Activated T-cell treated with anti-CD3 and anti-CD28 coated beads, Interleukin-2, amount 50 U/mL, for 4 hours (primary cell): ENCODE measurements at regions not wholly inside any gene's neighbourhood (a gene's known extent, or its start where the extent isn't known, plus 50 kb on each side); places are given as distances from the start of the nearest gene placed in this dataset.

Source experiments
- ATAC-seq, 2 donors: fragments of 200-7000 bp; cut with Tn5 transposase; one replicate each; pipeline ENCODE4 v1.10.0; 2021
- DNase-seq: peaks from one replicate; pipeline ENCODE4 v3.0.0-alpha.2; 2020
- H3K27me3 Mint-ChIP-seq: one replicate; pipeline ENCODE4 v1.8.0; 2021; ENCODE audit warnings: low read depth, mixed read lengths
- H3K36me3 Mint-ChIP-seq: one replicate; pipeline ENCODE4 v1.8.0; 2022; ENCODE audit warnings: mixed read lengths; ENCODE audit not compliant: insufficient read depth
- H3K4me1 Mint-ChIP-seq: one replicate; pipeline ENCODE4 v1.8.0; 2021; ENCODE audit warnings: low read depth, mixed read lengths
- H3K4me3 Mint-ChIP-seq: one replicate; pipeline ENCODE4 v1.8.0; 2021; ENCODE audit warnings: mild to moderate bottlenecking, moderate library complexity, mixed read lengths
- H3K9me3 Mint-ChIP-seq: one replicate; pipeline ENCODE4 v1.8.0; 2021; ENCODE audit warnings: mixed read lengths

DNA sequence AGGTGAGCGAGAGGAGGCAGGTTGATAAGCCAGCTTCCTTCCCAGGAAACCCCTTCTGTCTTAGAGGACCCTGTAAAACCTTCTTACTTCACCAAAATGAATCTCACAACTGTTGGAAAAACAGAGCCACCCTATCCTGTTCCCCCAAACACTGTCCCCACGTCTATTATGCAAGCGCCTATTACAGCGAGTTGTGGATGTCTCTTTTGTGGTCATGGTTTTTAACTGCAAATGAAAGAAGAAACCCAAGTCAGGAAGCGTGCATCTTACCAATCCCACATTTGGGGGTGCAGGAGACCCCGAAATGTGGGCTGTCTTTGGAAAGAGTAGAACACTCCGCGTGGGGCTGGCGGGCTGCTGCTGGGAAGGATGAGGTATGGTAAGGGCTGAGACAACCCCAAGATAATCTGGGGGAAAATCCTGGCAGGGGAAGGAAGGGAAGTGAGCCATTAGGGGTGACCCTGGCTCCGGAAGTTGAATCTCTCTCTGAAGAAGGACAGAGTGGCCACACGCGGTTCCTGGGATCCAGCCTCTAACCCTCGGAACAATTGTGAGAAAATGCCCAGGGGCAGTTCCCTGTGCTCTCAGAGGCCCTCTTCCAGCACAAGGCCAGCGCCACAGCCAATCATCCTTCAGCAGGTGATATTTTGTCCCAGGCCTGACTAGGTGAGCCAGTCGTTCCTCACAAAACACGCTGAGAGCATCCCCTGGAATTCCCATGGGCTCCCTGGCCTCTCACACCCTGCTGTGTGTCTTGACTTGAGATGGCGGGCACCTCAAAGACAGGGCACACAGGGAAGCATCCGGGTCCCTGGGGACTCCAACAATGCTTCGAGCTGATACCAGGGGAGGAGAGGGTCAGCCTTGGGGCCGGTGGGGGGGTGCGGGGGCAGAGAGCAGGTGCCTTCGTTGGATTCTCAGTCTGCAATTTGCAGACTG lies 168.5 kb upstream of the IRF2BP2 start:
- Mint-ChIP-seq H3K9me3 (no peaks in the 10 kb centered on the region), H3K36me3 (no peaks in the 10 kb centered on the region), H3K27me3 (no peaks in the 10 kb centered on the region), H3K4me1 (peaks cover 1% of the 10 kb centered on the region), H3K4me3 (no peak overlapping the region)
- no peak for ATAC-seq
- no peak for DNase-seq

DNA sequence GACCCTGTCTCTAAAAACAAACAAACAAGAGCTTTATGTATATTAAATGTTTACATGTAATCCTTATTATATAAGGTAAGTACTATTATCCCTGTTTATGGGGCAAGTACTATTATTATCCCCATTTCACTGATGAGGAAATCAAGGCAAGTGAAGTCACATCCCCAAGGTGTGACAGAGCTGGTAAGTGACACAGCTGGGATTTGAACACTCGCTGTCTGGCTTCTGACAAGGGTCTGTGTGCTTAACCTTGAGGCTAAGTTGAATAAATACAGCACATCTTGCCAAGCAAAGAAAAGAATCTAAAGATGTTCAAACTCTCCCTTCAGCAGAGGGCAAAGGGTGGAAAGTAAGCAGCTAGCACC lies 167.9 kb upstream of the IRF2BP2 start:
- Mint-ChIP-seq H3K27me3 (no peaks in the 10 kb centered on the region), H3K36me3 (no peaks in the 10 kb centered on the region), H3K4me1 (peaks cover 3% of the 10 kb centered on the region), H3K9me3 (no peaks in the 10 kb centered on the region), H3K4me3 (no peak overlapping the region)
- ATAC-seq (no peak), DNase-seq (no peak)

DNA sequence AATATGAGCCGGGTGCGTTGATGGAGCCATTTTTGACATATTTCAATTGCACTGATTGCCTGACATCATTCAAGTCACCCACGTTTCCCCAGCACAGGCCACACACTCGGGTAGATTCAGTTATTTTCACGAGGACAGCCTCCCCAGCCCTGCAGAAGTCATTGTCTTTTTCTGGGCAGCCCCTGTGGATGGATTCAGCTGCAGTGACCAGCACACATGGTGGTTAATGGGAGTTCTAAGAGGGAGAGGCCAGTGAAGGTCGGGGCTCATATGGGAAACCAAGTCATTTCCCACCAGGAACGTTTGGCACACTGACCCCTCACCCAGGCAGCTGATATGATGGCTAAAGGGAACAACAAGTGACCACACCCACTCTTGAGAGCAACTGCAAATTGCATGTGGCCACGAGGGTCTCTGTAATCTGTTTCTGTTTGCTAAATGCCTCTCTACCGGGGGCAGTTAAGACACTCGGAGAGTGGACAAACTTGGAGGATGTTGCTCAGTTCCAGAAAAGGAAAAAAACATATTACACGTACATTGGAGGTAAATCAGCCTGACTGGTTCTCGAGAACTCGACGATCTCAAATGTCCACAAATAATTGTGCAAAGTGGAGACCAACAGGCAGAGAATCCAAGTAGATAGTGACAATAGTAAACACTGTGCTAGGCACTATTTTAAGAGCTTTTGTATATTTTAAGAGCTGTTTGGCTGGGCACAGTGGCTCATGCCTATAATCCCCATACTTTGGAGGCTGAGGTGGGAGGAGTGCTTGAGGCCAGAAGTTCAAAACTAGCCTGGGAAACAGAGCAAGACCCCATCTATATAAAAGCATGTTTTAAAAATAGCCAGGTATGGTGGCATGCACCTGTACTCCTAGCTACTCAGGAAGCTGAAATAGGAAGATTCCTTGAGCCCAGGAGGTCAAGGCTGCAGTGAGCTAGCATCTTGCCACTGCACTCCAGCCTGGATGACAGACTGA lies 167.2 kb upstream of the IRF2BP2 start:
- Mint-ChIP-seq H3K27me3 (no peaks in the 10 kb centered on the region), H3K4me1 (peaks cover 10% of the 10 kb centered on the region), H3K9me3 (no peaks in the 10 kb centered on the region), H3K4me3 (no peak overlapping the region), H3K36me3 (no peaks in the 10 kb centered on the region)
- ATAC-seq: no peak
- no peak for DNase-seq

DNA sequence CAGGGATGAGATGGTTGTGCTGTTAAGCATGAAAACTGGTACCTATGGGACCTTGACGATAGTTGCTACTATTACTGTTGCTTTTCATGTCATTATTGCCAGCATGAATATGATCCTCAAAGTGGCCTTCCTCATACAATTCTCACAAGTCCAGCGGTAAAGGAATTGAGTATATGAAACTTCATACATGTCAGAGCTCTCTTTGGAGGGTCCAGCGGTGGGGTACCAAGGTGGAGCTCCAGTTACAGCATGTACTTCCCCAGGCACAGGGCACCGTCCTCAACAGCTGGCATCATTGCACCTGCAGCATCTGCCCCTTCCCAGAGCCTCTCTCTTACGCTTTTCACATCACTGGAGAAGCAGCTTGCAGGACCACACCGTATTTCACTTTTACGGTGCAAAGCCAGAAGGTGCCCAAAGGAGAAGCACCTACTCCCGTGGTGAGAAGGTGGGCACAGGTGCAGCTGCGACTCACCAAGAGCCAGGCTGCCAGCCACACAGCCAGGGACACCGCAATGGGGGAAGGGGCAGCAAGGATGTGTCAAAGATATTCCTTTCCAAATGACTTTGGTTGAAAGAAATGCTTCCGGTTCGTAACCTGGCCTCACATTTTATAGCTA lies 166.4 kb upstream of the IRF2BP2 start:
- Mint-ChIP-seq H3K36me3 (no peaks in the 10 kb centered on the region), H3K4me3 (no peak overlapping the region), H3K27me3 (no peaks in the 10 kb centered on the region), H3K4me1 (peaks cover 18% of the 10 kb centered on the region), H3K9me3 (no peaks in the 10 kb centered on the region)
- no peak for DNase-seq
- ATAC-seq: no peak

DNA sequence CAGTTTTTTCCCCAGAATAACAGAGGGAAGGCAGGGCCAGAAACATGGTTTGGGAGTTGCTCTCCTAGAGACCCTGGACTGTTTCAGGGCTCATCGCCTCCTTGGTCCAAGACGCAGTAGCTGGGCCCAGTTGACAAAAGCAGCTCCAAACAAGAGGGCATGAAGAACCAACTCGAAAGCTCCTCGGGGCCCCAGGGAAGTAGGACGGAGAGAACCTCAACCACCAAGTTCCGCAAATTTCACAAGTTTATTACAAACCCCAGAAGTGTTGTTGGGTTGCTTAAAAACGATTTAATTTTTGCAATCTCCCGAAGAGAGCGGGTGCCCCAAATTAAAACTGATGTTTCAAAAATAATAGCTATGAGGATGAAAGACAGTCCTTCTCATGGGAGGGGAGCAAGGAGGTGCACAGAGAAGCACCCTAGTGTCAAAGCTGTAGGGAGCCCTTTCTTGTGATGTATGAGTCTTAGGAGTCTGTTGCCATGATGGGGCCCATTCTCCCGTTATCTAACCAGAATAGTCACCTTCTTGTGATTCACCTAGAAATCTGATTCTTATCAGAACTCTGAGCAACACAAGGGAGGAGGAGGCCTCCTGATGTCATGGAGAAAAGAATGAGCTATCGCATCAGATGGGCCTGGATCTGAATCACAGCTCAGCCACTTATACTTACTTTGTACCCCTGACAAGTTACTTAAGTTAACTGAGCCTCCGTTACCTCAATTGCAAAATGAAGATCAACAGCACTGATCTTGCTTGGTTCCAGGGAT lies 165.7 kb upstream of the IRF2BP2 start:
- no peaks in the 10 kb centered on the region for H3K9me3 Mint-ChIP-seq
- H3K4me3 Mint-ChIP-seq: no peak overlapping the region
- H3K4me1 Mint-ChIP-seq: peaks cover 25% of the 10 kb centered on the region
- DNase-seq: no peak
- peak; percentile 67 for ATAC-seq
- H3K27me3 Mint-ChIP-seq: no peaks in the 10 kb centered on the region
- no peaks in the 10 kb centered on the region for H3K36me3 Mint-ChIP-seq

DNA sequence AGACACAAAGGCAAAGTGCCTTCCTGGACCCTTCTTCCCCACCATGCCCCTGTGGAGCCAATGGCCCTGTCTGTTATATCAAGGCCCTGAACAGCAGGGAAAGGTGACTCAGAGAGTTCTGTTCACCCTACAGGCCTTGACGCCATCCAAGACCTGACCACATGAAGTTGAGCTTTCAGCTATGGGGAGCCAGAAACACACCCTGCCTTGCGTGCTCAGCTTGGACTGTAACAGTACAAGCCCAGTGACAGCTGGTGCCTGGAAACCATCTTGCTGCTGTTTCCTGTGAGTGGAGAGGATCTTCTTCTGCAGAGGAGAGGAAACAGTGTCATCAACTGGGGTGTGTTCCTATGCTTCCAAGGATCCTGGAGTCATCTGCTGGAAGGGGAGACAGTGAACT lies 165.0 kb upstream of the IRF2BP2 start:
- H3K4me1 Mint-ChIP-seq: peaks cover 30% of the 10 kb centered on the region
- H3K9me3 Mint-ChIP-seq: no peaks in the 10 kb centered on the region
- H3K36me3 Mint-ChIP-seq: no peaks in the 10 kb centered on the region
- ATAC-seq (no peak), DNase-seq (no peak)
- no peaks in the 10 kb centered on the region for H3K27me3 Mint-ChIP-seq
- H3K4me3 Mint-ChIP-seq: no peak overlapping the region

DNA sequence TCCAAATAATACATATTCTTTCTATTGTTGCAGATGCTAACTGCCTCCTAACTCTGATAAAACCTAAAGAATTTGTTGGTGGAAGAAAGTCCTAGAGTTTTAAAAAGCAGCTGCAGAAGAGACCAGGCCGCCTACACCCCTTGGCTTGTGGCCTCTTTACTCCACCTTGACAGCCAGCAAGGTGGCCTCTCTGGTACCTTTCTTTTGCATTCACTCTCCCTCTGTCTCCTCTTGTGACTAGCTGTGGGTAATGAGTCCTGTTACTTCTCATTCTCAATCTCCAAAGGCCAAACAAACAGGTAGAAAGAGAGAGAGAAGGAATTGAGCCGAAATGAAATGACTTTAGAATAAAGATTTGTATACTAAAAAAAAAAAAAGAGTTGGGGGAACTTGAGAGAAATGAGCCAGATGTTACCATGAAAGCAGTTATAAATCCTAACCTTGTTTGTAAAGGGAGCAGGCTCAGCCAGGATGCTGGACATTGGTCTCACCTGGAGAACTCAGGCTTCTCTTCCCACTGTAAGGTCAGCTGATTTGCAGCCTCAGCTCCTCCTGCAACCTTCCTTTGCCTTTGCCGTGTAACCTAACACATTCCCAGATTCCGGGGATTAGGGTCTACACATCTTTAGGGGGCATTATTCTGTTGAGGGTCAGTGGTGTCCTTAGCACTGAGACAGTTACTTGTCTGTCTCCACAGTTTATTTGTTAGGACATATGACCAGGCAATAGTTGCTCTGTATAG lies 164.1 kb upstream of the IRF2BP2 start:
- Mint-ChIP-seq H3K9me3 (no peaks in the 10 kb centered on the region), H3K4me1 (peaks cover 39% of the 10 kb centered on the region), H3K27me3 (no peaks in the 10 kb centered on the region), H3K36me3 (no peaks in the 10 kb centered on the region), H3K4me3 (no peak overlapping the region)
- DNase-seq: no peak
- ATAC-seq: no peak

DNA sequence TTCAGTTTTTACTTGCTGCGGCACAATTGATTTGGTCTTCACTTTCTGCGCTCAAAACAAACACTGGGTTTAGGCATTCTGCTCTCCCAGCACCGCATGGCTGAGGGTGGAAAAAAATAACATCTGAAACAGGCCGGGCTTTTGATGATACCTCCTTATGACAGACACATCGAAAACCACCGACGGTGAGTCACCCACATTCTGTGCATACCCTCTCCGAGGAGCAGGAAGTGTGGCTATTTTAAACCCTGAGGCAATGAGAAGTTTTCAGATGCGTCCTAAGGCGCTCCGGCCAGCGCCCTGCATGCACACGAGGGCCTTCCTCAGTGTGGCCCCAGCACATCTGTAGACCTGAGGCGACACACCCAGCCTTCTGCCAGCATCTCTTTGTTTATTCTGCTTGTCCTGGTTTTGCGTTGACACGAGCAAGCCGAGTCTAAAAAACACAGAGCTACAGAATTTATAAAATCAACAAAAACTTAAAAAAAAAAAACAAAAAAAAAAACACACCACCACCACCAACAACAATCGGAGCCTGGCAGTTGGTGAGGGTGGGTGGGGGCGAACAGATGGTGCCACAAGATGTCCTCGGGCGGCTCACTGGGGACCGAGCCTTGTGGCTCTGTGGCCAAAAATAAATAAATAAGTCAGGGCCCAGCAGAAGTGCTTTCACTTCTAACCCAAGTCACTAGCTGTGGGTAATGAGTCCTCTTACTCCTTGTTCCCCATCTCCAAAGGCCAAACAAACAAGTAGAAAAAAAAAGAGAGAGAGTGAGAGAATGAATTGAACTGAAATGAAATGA lies 162.6 kb upstream of the IRF2BP2 start:
- H3K9me3 Mint-ChIP-seq: no peaks in the 10 kb centered on the region
- H3K4me1 Mint-ChIP-seq: peaks cover 55% of the 10 kb centered on the region
- peak; percentile 78 to 81 for ATAC-seq
- peak overlapping the region; percentile 71 for H3K4me3 Mint-ChIP-seq
- peak; percentile 83 for DNase-seq
- no peaks in the 10 kb centered on the region for H3K36me3 Mint-ChIP-seq
- no peaks in the 10 kb centered on the region for H3K27me3 Mint-ChIP-seq

DNA sequence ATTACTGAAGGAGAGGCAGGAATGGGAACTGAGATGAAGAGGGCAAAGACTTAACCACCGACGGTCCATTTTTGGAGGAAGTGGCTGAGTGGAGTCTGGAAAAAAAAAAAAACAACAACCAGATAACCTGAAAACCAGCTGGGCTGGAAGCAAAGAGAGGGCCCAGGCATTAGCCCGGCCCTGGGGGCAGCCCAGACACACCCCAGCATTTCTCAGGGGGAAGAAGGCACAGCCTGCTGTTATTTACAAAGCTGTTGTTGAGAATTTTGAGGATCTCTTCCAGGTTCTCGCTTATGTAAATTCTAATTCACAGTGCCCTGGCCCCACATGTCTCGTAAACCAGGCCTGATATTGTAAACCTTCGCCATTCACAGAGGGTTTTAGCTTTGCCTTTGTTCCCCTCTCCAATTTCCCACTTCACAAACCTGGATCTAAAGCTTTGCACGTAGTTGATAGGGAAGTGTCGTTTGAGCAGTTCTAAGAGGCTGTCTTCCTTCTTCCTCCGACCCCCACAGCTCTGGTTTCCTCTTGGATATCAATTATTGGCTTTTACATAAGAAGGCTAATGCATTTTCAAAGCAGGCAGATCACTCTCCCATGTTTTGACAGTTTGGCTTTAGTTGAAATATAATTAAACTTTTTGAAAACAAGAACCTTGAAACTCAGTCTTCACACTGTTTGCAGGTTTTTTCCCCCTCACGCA lies 161.8 kb upstream of the IRF2BP2 start:
- no peak for ATAC-seq
- H3K4me3 Mint-ChIP-seq: peak overlapping the region; percentile 71
- peaks cover 62% of the 10 kb centered on the region for H3K4me1 Mint-ChIP-seq
- no peak for DNase-seq
- H3K36me3 Mint-ChIP-seq: no peaks in the 10 kb centered on the region
- no peaks in the 10 kb centered on the region for H3K9me3 Mint-ChIP-seq
- no peaks in the 10 kb centered on the region for H3K27me3 Mint-ChIP-seq

DNA sequence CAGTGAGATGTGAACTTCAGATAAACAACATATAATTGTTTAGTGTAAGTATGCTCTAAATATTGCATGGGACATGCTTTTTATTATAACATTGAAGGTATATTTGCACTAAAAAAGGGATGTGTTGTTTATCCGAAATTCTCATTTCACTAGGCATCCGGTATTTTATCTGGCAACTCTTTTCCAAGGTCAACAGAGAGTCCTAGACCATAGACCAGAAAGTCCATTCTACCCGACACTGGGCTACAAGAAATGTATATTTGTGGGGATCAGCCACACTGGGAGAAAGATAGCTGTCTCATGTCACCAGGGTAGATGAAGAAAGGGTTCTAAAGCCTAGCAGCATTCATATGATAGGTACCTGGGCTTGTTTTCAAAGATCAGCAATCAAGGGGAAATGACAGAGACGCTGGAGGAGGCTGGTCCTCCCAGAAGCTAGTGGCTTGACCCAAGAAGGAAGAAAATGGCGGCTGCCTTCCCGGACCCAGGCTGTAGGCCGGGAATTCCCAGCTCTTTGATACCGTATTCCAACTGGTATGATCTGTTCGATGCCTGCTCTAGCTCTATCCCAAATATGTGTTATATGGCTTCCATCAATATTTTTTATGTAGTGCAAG lies 161.1 kb upstream of the IRF2BP2 start:
- H3K4me1 Mint-ChIP-seq: peaks cover 63% of the 10 kb centered on the region
- DNase-seq (no peak), ATAC-seq (no peak)
- no peaks in the 10 kb centered on the region for H3K36me3 Mint-ChIP-seq
- no peaks in the 10 kb centered on the region for H3K9me3 Mint-ChIP-seq
- H3K27me3 Mint-ChIP-seq: no peaks in the 10 kb centered on the region
- H3K4me3 Mint-ChIP-seq: peak overlapping the region; percentile 24

DNA sequence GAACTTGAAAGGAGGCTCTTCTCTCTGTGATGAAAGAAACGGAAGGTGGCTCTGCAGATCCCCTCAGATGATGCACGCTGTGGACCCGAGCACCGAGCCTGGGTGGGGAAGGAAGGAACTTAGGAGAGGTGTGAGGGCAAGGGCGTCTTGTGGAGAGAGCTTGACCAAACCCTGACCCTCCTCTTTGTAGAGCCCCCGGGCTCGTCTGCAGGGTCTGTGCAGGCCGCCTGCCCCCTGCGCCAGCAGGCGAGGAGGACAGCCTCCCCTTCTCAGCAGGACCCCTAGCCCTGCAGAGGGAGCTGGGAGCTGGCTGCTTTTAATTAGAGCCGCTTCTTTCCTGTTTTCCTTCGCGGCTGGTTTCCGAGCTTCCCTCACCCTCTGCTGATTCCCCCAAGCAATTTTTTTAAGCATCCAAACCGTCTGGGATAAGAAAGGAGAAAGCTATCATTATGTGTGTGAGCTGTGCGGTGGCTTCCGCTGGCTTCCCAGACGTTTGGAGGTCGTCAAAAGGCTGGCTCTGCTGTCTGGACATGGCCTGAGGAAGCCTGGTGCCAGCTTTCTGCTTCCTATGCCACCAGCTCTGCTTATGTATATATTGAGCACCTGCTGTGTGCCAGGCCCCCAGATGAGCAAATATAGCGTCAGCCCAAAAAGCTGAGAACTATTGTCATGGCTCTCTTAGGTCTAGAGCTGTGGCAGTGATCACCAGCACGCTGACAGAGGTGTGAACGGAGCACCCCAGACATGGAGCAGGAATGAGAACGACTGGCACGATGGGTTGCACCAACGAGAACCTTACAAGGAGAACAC lies 160.2 kb upstream of the IRF2BP2 start:
- DNase-seq (no peak), ATAC-seq (no peak)
- H3K36me3 Mint-ChIP-seq: no peaks in the 10 kb centered on the region
- no peak overlapping the region for H3K4me3 Mint-ChIP-seq
- H3K4me1 Mint-ChIP-seq: peaks cover 67% of the 10 kb centered on the region
- no peaks in the 10 kb centered on the region for H3K9me3 Mint-ChIP-seq
- H3K27me3 Mint-ChIP-seq: no peaks in the 10 kb centered on the region
